ENCODE measurements at regions not wholly inside any gene's neighbourhood (a gene's known extent, or its start where the extent isn't known, plus 50 kb on each side); places are given as distances from the start of the nearest gene placed in this dataset.

GRCh38 chr12:98446682-98447081, 68.7 kb upstream of the TMPO start (continued):
- TF ChIP-seq MBD2 (IDR thresholded peaks at IDR 0.05; ENCODE audit: borderline replicate concordance, low read depth) (no peak), GABPB1 (CRISPR knock-in tag; IDR thresholded peaks at IDR 0.05) (no peak), ZNF655 (CRISPR knock-in tag; IDR thresholded peaks at IDR 0.05) (no peak), ZNF23 (CRISPR knock-in tag; IDR thresholded peaks at IDR 0.05) (no peak), ZNF584 (CRISPR knock-in tag; IDR thresholded peaks at IDR 0.05; ENCODE audit: low read depth) (no peak), MTA1 (IDR thresholded peaks at IDR 0.05; ENCODE audit: borderline replicate concordance) (no peak)

GRCh38 chr12:98449584-98449983, 65.8 kb upstream of the TMPO start:
- ATAC-seq (no peak), DNase-seq (ENCODE audit: extremely low read depth in 1 of 4, low spot score in 3 of 4) (no peak), FAIRE-seq (no peak)
- Histone ChIP-seq H3K27ac (ENCODE audit: extremely low read depth, low read depth, low read length) (no peak overlapping the region), H3K27me3 (ENCODE audit: control insufficient read depth in 2 of 2, insufficient read depth in 2 of 2, low read length in 2 of 2) (peaks cover 23 to 31% of the 10 kb centered on the region in 2 experiments), H4K20me1 (replicated peaks; ENCODE audit: control insufficient read depth, insufficient read depth, low read length) (no peaks in the 10 kb centered on the region), H3K36me3 (ENCODE audit: control insufficient read depth, insufficient read depth, low read length) (no peaks in the 10 kb centered on the region), H3K79me2 (ENCODE audit: control insufficient read depth, insufficient read depth, low read length) (no peaks in the 10 kb centered on the region), H3K9me1 (ENCODE audit: control insufficient read depth, insufficient read depth, low read length) (no peaks in the 10 kb centered on the region), H3K9ac (ENCODE audit: insufficient read depth in 1 of 2, low read depth in 2 of 2, low read length in 2 of 2) (no peak overlapping the region), H2AFZ (ENCODE audit: low read depth, low read length) (no peak overlapping the region), H3K4me3 (no peak overlapping the region), H3K4me2 (ENCODE audit: insufficient read depth, low read length) (no peak overlapping the region), H3K9me3 (replicated peaks; ENCODE audit: control insufficient read depth, insufficient read depth, low read depth, low read length) (no peaks in the 10 kb centered on the region), H3K4me1 (replicated peaks in 1 of 2; ENCODE audit: control insufficient read depth in 2 of 2, insufficient read depth in 2 of 2, low read length in 2 of 2) (no peaks in the 10 kb centered on the region)
- WGBS (ENCODE audit: insufficient coverage, low coverage, missing lambda C conversion rate) = 11% methylated on average over 3 of the region's 3 CpGs
- in situ Hi-C loops (cut with MboI) (no loop called here), intact Hi-C loops (cut with micrococcal nuclease) (no loop called here)
- no TSS peak for BruUV-seq (replicated peaks)
- POLR2A ChIA-PET = no interaction called here
- CTCF ChIA-PET (ENCODE audit: low intra/inter-chr PET ratio) = no interaction called here
- TF ChIP-seq SP2 (IDR thresholded peaks at IDR 0.05; ENCODE audit: extremely low read depth, low read depth, low read length, poor library complexity, severe bottlenecking) = no peak
- no peak for TF ChIP-seq ZNF512 (tag; IDR thresholded peaks at IDR 0.05)
- no peak for TF ChIP-seq ARID3A (IDR thresholded peaks at IDR 0.05; ENCODE audit: borderline replicate concordance, low read depth, low read length)
- no peak for TF ChIP-seq NFYB (IDR thresholded peaks at IDR 0.05; ENCODE audit: extremely low read depth, insufficient read length)
- no peak for TF ChIP-seq ZNF347 (CRISPR knock-in tag; IDR thresholded peaks at IDR 0.05; ENCODE audit: low read depth)
- TF ChIP-seq CHAMP1 (IDR thresholded peaks at IDR 0.05) = no peak
- TF ChIP-seq MCM2 (IDR thresholded peaks at IDR 0.05; ENCODE audit: low read depth) = no peak
- TF ChIP-seq NONO (IDR thresholded peaks at IDR 0.05; ENCODE audit: low read depth in 2 of 2, low read length in 1 of 2) = no peak
- TF ChIP-seq DMBX1 (CRISPR knock-in tag; IDR thresholded peaks at IDR 0.05; ENCODE audit: borderline replicate concordance) = no peak

Measured in K562 (cell line).